ENCODE measurements at regions not wholly inside any gene's neighbourhood (a gene's known extent, or its start where the extent isn't known, plus 50 kb on each side); places are given as distances from the start of the nearest gene placed in this dataset.
A peak's percentile ranks its signal among the peaks of the same experiment; 100 is the strongest.

DNA sequence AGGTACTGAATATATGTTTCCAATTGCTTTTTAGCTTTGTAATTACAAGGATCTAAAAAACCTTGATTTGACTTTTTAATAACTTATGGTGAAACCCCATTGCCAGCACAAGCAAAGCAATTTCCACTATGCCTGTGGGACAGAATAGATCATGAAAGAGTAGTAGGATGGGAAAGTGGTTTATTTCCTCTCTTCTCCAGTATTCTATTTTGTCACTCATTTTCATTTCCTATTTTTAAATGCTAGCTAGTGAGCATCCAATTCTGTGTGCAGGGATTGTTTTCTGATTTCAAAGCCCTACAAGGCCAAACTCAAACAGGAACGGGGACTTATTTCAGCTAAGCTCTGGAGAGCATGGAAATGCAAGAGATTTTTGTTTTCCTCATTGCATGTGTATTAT is 132.0 kb upstream of the TGFBR2 start:
- Histone ChIP-seq H3K79me2 (no peaks in the 10 kb centered on the region), H3K4me1 (ENCODE audit: insufficient read depth) (peaks cover 14% of the 10 kb centered on the region), H3K9me3 (ENCODE audit: low read depth) (no peaks in the 10 kb centered on the region), H2AFZ (no peak overlapping the region), H3K27ac (no peak overlapping the region), H3K4me2 (no peak overlapping the region), H3K4me3 (no peak overlapping the region), H4K20me1 (ENCODE audit: insufficient read depth, poor library complexity, severe bottlenecking) (no peaks in the 10 kb centered on the region), H3K36me3 (replicated peaks; ENCODE audit: insufficient read depth, low read depth) (no peaks in the 10 kb centered on the region), H3K27me3 (no peaks in the 10 kb centered on the region), H3K9me2 (replicated peaks; ENCODE audit: insufficient read depth) (no peaks in the 10 kb centered on the region)
- TF ChIP-seq EZH2 (IDR thresholded peaks at IDR 0.05; ENCODE audit: borderline replicate concordance): no peak
- TF ChIP-seq EZH2phosphoT487 (IDR thresholded peaks at IDR 0.05; ENCODE audit: low read depth, severe bottlenecking, unreplicated experiment): no peak
- TF ChIP-seq, protein P1, sequence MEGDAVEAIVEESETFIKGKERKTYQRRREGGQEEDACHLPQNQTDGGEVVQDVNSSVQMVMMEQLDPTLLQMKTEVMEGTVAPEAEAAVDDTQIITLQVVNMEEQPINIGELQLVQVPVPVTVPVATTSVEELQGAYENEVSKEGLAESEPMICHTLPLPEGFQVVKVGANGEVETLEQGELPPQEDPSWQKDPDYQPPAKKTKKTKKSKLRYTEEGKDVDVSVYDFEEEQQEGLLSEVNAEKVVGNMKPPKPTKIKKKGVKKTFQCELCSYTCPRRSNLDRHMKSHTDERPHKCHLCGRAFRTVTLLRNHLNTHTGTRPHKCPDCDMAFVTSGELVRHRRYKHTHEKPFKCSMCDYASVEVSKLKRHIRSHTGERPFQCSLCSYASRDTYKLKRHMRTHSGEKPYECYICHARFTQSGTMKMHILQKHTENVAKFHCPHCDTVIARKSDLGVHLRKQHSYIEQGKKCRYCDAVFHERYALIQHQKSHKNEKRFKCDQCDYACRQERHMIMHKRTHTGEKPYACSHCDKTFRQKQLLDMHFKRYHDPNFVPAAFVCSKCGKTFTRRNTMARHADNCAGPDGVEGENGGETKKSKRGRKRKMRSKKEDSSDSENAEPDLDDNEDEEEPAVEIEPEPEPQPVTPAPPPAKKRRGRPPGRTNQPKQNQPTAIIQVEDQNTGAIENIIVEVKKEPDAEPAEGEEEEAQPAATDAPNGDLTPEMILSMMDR (IDR thresholded peaks at IDR 0.05; ENCODE audit: poor library complexity): no peak
- 97% methylated on average over 1 of the region's 1 CpG for WGBS (ENCODE audit: low lambda C conversion rate, missing lambda C conversion rate)
- no peak for DNase-seq (ENCODE audit: low spot score)

DNA sequence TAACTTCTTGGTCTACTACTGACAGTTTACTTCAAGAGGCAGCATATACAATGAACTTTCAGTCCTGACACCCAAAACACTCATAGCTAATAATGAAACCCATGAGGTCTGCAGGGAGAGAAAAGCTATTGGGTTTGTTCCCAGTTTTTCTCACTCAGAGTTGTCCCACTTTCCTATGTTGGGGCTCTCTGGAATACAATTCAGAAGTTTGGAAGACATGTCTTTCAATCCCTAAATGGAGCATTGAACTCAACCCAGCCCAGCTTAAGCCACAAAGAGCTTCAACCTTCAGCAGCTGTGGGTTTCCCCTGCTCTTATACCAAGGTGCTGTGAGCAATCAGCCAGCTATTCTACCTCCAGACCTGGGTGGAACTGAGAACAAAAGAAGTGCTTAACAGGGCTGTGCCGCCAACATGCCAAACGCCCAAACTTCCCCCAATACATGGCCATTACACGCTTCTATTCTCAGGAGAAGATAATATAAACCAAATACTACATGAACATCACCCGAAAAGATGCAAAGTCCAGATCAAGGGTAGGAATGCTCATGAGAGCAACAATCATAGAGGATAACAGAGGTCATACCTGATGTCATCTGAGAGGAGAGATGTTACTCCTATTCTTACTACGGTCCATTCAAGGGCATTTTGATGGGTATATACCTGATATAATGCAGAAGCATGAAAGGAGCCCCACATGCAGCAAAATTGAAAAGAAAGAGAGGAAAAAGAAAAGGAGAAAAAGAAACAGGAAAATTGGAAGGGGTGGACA is 131.2 kb upstream of the TGFBR2 start:
- Histone ChIP-seq H3K9me2 (replicated peaks; ENCODE audit: insufficient read depth) (no peaks in the 10 kb centered on the region), H3K4me1 (ENCODE audit: insufficient read depth) (peaks cover 17% of the 10 kb centered on the region), H3K4me2 (no peak overlapping the region), H3K36me3 (replicated peaks; ENCODE audit: insufficient read depth, low read depth) (no peaks in the 10 kb centered on the region), H3K27ac (no peak overlapping the region), H3K27me3 (no peaks in the 10 kb centered on the region), H3K9me3 (ENCODE audit: low read depth) (no peaks in the 10 kb centered on the region), H3K79me2 (no peaks in the 10 kb centered on the region), H3K4me3 (no peak overlapping the region), H2AFZ (no peak overlapping the region), H4K20me1 (ENCODE audit: insufficient read depth, poor library complexity, severe bottlenecking) (no peaks in the 10 kb centered on the region)
- 96% methylated on average over 5 of the region's 5 CpGs for WGBS (ENCODE audit: low lambda C conversion rate, missing lambda C conversion rate)
- TF ChIP-seq, protein P1 (IDR thresholded peaks at IDR 0.05; ENCODE audit: poor library complexity): no peak
- TF ChIP-seq EZH2 (IDR thresholded peaks at IDR 0.05; ENCODE audit: borderline replicate concordance) (no peak), EZH2phosphoT487 (IDR thresholded peaks at IDR 0.05; ENCODE audit: low read depth, severe bottlenecking, unreplicated experiment) (no peak)
- no peak for DNase-seq (ENCODE audit: low spot score)

DNA sequence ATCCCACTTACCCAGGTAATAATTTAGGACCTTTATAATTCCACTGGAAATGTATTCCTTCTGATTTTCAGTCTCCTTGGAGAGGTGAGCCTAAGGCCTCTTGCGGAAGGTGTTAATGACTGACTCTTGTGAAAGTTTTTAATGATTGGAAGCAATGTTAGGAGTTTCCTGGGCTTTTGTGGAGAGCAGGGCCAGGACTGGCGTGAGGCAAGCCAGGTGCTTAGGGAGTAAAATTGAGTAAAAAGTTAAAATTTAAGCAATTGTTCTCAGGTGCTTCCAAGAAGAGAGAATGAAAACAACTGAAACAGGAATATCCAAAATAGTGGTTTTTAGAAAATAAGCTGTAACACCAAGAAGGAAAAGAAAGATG is 130.6 kb upstream of the TGFBR2 start:
- Histone ChIP-seq H3K79me2 (no peaks in the 10 kb centered on the region), H3K9me3 (ENCODE audit: low read depth) (no peaks in the 10 kb centered on the region), H3K4me1 (ENCODE audit: insufficient read depth) (peaks cover 17% of the 10 kb centered on the region), H3K4me3 (no peak overlapping the region), H3K27me3 (no peaks in the 10 kb centered on the region), H3K36me3 (replicated peaks; ENCODE audit: insufficient read depth, low read depth) (no peaks in the 10 kb centered on the region), H3K9me2 (replicated peaks; ENCODE audit: insufficient read depth) (no peaks in the 10 kb centered on the region), H3K4me2 (no peak overlapping the region), H2AFZ (no peak overlapping the region), H3K27ac (peak overlapping the region; percentile 18), H4K20me1 (ENCODE audit: insufficient read depth, poor library complexity, severe bottlenecking) (no peaks in the 10 kb centered on the region)
- no peak for TF ChIP-seq EZH2 (IDR thresholded peaks at IDR 0.05; ENCODE audit: borderline replicate concordance)
- TF ChIP-seq EZH2phosphoT487 (IDR thresholded peaks at IDR 0.05; ENCODE audit: low read depth, severe bottlenecking, unreplicated experiment): no peak
- TF ChIP-seq, protein P1 (IDR thresholded peaks at IDR 0.05; ENCODE audit: poor library complexity): no peak
- 96% methylated on average over 2 of the region's 2 CpGs for WGBS (ENCODE audit: low lambda C conversion rate, missing lambda C conversion rate)
- DNase-seq (ENCODE audit: low spot score): no peak

All from hepatocyte (in vitro differentiated cells).